Panc1 (cell line): ENCODE measurements at regions not wholly inside any gene's neighbourhood (a gene's known extent, or its start where the extent isn't known, plus 50 kb on each side); places are given as distances from the start of the nearest gene placed in this dataset.

Experiments
- ATAC-seq: fragments of 200-7000 bp; cut with Tn5 transposase; 2 replicates; pipeline ENCODE4 v1.9.1; 2020; ENCODE audit warnings: mild to moderate bottlenecking, moderate library complexity
- BruUV-seq: library from RNA; stranded (reverse); fragments of 400-500 nt; replicated peaks from 2 replicates; lab custom pipeline; 2021; lab: Mats Ljungman, UMichigan
- CTCF ChIA-PET: fragments of 300-600 bp; sonication (Branson Sonifier 250); formaldehyde crosslinking; loops from one replicate; lab custom pipeline; 2022; ENCODE audit warnings: antibody characterized with exemption; lab: Charles Lee
- POLR2A ChIA-PET: fragments of 300-600 bp; sonication (Branson Sonifier 250); formaldehyde crosslinking; loops from one replicate; lab custom pipeline; 2022; ENCODE audit warnings: antibody characterized with exemption; lab: Charles Lee
- DNase-seq: peaks from one replicate; pipeline ENCODE4 v3.0.0-alpha.2; 2010; ENCODE audit warnings: low read depth, low spot score
- H3K27ac ChIP-seq: 2 replicates; pipeline ENCODE4 v1.5.1; 2011; ENCODE audit warnings: mild to moderate bottlenecking, low read length, inconsistent platforms
- H3K27me3 ChIP-seq: fragments of 200-500 bp; sonication (Bioruptor generic); 2 replicates; pipeline ENCODE4 v1.6.0; 2014; ENCODE audit warnings: low read length, inconsistent platforms; ENCODE audit not compliant: control insufficient read depth, insufficient read depth
- H3K36me3 ChIP-seq: fragments of 200-500 bp; sonication (Bioruptor generic); 2 replicates; pipeline ENCODE4 v1.5.1; 2014; ENCODE audit warnings: inconsistent platforms, mild to moderate bottlenecking, low read length, moderate library complexity; ENCODE audit not compliant: control insufficient read depth, insufficient read depth
- H3K4me1 ChIP-seq: 2 replicates; pipeline ENCODE4 v1.5.1; 2011; ENCODE audit warnings: inconsistent platforms, mild to moderate bottlenecking, low read length, moderate library complexity; ENCODE audit not compliant: control insufficient read depth, insufficient read depth
- H3K4me3 ChIP-seq, 2 experiments: 2 replicates each; pipeline ENCODE4 v1.5.1; 2011 to 2012; ENCODE audit warnings: low read depth in 2 of 2, low read length in 2 of 2, mild to moderate bottlenecking in 2 of 2, inconsistent platforms in 1 of 2, moderate library complexity in 1 of 2
- H3K9me3 ChIP-seq: fragments of 200-500 bp; sonication (Bioruptor generic); 2 replicates; pipeline ENCODE4 v1.5.1; 2014; ENCODE audit warnings: low read depth, mild to moderate bottlenecking, inconsistent platforms, low read length, moderate library complexity; ENCODE audit not compliant: control insufficient read depth, insufficient read depth
- POLR2AphosphoS5 ChIP-seq: IDR thresholded peaks from 2 replicates; pipeline ENCODE4 v1.6.1; 2012; ENCODE audit warnings: mild to moderate bottlenecking, low read depth, low read length, moderate library complexity
- SIN3A ChIP-seq: IDR thresholded peaks from 2 replicates; pipeline ENCODE4 v1.6.1; 2012; ENCODE audit warnings: low read depth, mild to moderate bottlenecking, low read length, moderate library complexity, borderline replicate concordance; ENCODE audit not compliant: insufficient read depth
- TCF7L2 ChIP-seq: IDR thresholded peaks from 2 replicates; pipeline ENCODE4 v1.6.1; 2011; ENCODE audit warnings: mild to moderate bottlenecking, low read depth, low read length, inconsistent platforms
- in situ Hi-C: cut with HindIII; loops from 2 replicates; pipeline ENCODE4 v1.10.0; 2016; ENCODE audit warnings: low sequenced_read_pairs, low pct_unique_long_range_greater_than_20kb
- intact Hi-C: fragments of 100-400 bp; cut with micrococcal nuclease; formaldehyde crosslinking; loops from one replicate; pipeline ENCODE4 v1.10.0; 2022; ENCODE audit not compliant: unreplicated experiment
- TF ChIP-seq, protein P1 (sequence below): fragments of 450-650 bp; IDR thresholded peaks from 2 replicates; pipeline ENCODE4 v1.5.1; 2017; ENCODE audit warnings: mild to moderate bottlenecking
- TF ChIP-seq, protein P2 (sequence below), 2 experiments: IDR thresholded peaks; 2 replicates each; pipeline ENCODE4 v1.6.1; 2011 to 2012; ENCODE audit warnings: low read depth in 2 of 2, control low read depth in 1 of 2, low read length in 1 of 2, mild to moderate bottlenecking in 1 of 2, moderate library complexity in 1 of 2; ENCODE audit not compliant: insufficient read depth in 1 of 2

DNA sequence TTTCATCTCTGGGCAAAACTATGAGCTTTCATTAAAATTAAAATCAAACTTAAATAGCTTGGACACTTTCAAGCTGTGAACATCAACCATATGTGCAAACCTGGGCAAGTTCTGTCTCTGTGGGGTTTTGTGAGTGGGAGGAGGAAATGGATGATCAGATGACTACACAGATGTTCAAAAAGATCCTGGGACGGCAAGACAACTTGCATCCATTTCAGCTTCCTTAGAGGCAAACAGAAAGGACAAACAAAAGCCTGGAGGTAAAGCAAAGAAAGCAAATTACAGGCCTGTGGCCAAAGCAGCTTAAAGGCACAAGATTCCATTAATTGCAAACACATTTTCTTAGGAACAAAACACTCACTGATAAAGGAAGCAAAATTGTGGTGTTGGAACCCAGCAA, 222.2 kb downstream of the NEBL start:
- no peak for DNase-seq
- H3K27me3 ChIP-seq: no peaks in the 10 kb centered on the region
- H3K9me3 ChIP-seq: no peaks in the 10 kb centered on the region
- CTCF ChIA-PET: no interaction called here
- POLR2A ChIA-PET: no interaction called here
- BruUV-seq: no TSS peak
- intact Hi-C loops: no loop called here
- H3K27ac ChIP-seq: no peak overlapping the region
- ATAC-seq: no peak
- no peaks in the 10 kb centered on the region for H3K36me3 ChIP-seq
- no peaks in the 10 kb centered on the region for H3K4me1 ChIP-seq
- no peak overlapping the region for H3K4me3 ChIP-seq
- in situ Hi-C loops: no loop called here
- TF ChIP-seq TCF7L2: no peak
- no peak for TF ChIP-seq SIN3A
- no peak for TF ChIP-seq POLR2AphosphoS5
- TF ChIP-seq, protein P1, sequence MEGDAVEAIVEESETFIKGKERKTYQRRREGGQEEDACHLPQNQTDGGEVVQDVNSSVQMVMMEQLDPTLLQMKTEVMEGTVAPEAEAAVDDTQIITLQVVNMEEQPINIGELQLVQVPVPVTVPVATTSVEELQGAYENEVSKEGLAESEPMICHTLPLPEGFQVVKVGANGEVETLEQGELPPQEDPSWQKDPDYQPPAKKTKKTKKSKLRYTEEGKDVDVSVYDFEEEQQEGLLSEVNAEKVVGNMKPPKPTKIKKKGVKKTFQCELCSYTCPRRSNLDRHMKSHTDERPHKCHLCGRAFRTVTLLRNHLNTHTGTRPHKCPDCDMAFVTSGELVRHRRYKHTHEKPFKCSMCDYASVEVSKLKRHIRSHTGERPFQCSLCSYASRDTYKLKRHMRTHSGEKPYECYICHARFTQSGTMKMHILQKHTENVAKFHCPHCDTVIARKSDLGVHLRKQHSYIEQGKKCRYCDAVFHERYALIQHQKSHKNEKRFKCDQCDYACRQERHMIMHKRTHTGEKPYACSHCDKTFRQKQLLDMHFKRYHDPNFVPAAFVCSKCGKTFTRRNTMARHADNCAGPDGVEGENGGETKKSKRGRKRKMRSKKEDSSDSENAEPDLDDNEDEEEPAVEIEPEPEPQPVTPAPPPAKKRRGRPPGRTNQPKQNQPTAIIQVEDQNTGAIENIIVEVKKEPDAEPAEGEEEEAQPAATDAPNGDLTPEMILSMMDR: no peak
- TF ChIP-seq, protein P2, sequence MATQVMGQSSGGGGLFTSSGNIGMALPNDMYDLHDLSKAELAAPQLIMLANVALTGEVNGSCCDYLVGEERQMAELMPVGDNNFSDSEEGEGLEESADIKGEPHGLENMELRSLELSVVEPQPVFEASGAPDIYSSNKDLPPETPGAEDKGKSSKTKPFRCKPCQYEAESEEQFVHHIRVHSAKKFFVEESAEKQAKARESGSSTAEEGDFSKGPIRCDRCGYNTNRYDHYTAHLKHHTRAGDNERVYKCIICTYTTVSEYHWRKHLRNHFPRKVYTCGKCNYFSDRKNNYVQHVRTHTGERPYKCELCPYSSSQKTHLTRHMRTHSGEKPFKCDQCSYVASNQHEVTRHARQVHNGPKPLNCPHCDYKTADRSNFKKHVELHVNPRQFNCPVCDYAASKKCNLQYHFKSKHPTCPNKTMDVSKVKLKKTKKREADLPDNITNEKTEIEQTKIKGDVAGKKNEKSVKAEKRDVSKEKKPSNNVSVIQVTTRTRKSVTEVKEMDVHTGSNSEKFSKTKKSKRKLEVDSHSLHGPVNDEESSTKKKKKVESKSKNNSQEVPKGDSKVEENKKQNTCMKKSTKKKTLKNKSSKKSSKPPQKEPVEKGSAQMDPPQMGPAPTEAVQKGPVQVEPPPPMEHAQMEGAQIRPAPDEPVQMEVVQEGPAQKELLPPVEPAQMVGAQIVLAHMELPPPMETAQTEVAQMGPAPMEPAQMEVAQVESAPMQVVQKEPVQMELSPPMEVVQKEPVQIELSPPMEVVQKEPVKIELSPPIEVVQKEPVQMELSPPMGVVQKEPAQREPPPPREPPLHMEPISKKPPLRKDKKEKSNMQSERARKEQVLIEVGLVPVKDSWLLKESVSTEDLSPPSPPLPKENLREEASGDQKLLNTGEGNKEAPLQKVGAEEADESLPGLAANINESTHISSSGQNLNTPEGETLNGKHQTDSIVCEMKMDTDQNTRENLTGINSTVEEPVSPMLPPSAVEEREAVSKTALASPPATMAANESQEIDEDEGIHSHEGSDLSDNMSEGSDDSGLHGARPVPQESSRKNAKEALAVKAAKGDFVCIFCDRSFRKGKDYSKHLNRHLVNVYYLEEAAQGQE (IDR thresholded peaks at IDR 0.05; ENCODE audit: insufficient read depth in 1 of 2, low read depth in 2 of 2, low read length in 1 of 2): no peak

DNA sequence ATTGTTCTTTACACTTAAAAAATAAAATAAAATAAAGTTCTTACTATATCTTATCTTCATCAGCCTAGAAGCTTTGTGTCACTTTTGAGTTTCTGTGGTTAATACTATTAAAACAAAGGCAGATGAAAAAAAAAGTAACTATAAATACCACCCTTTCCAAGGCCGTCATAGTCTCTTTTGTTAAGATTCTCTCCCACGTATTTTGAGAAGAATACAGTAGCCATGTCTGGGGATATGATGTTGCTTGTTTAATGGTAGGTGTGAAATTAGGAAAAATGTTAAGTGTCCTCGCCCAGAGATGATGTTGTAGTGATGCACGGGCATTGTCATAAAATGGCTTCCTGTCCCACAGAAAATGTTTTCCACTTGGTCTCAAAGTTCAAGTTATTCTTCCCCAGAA, 223.9 kb downstream of the NEBL start:
- ATAC-seq (no peak), DNase-seq (no peak)
- BruUV-seq: no TSS peak
- intact Hi-C loops (no loop called here), in situ Hi-C loops (no loop called here)
- Histone ChIP-seq H3K27me3 (no peaks in the 10 kb centered on the region), H3K36me3 (no peaks in the 10 kb centered on the region), H3K27ac (no peak overlapping the region), H3K4me3 (no peak overlapping the region), H3K9me3 (no peaks in the 10 kb centered on the region), H3K4me1 (no peaks in the 10 kb centered on the region)
- POLR2A ChIA-PET: no interaction called here
- TF ChIP-seq POLR2AphosphoS5: no peak
- TF ChIP-seq, protein P2 (IDR thresholded peaks at IDR 0.05; ENCODE audit: insufficient read depth in 1 of 2, low read depth in 2 of 2, low read length in 1 of 2): no peak
- TF ChIP-seq TCF7L2: no peak
- TF ChIP-seq SIN3A: no peak
- TF ChIP-seq, protein P1: no peak
- CTCF ChIA-PET: no interaction called here
